ENCODE measurements at regions not wholly inside any gene's neighbourhood (a gene's known extent, or its start where the extent isn't known, plus 50 kb on each side); places are given as distances from the start of the nearest gene placed in this dataset.

DNA sequence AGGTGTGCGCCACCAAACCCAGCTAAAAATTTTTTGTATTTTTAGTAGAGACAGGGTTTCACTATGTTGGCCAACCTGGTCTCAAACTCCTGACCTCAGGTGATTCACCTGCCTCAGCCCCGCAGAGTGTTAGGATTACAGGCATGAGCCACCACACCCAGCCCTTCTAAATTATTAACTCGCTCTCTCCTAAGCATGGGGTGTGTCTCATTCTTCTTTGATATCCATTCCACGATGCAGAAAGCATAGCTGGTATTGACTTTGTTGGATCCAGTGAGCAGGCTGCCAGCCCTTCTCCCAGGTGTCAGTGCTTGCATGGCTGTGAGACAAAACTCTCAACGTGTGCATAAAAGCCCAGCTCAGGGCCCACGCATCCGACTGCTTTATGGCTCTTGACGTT, 254.1 kb upstream of the PFKP start:
- H3K27me3 Mint-ChIP-seq (ENCODE audit: low read depth) = peaks cover 4% of the 10 kb centered on the region; the same call in 1 of the 2 replicates
- POLR2A ChIA-PET = no interaction called here
- no peak overlapping the region for H3K27ac Mint-ChIP-seq
- no peak overlapping the region for H3K4me3 Mint-ChIP-seq
- CTCF ChIA-PET = no interaction called here
- TF ChIP-seq ZNF416 (CRISPR knock-in tag; IDR thresholded peaks at IDR 0.05) (no peak), ZNF121 (CRISPR knock-in tag; IDR thresholded peaks at IDR 0.05) (no peak)
- TF ChIP-seq, protein P1, sequence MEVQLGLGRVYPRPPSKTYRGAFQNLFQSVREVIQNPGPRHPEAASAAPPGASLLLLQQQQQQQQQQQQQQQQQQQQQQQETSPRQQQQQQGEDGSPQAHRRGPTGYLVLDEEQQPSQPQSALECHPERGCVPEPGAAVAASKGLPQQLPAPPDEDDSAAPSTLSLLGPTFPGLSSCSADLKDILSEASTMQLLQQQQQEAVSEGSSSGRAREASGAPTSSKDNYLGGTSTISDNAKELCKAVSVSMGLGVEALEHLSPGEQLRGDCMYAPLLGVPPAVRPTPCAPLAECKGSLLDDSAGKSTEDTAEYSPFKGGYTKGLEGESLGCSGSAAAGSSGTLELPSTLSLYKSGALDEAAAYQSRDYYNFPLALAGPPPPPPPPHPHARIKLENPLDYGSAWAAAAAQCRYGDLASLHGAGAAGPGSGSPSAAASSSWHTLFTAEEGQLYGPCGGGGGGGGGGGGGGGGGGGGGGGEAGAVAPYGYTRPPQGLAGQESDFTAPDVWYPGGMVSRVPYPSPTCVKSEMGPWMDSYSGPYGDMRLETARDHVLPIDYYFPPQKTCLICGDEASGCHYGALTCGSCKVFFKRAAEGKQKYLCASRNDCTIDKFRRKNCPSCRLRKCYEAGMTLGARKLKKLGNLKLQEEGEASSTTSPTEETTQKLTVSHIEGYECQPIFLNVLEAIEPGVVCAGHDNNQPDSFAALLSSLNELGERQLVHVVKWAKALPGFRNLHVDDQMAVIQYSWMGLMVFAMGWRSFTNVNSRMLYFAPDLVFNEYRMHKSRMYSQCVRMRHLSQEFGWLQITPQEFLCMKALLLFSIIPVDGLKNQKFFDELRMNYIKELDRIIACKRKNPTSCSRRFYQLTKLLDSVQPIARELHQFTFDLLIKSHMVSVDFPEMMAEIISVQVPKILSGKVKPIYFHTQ (CRISPR knock-in tag; IDR thresholded peaks at IDR 0.05) = no peak
- peaks cover 11% of the 10 kb centered on the region for H3K4me1 Mint-ChIP-seq
- peaks cover 2% of the 10 kb centered on the region; the same call in 1 of the 2 replicates for H3K36me3 Mint-ChIP-seq
- peaks cover 11% of the 10 kb centered on the region for H3K9me3 Mint-ChIP-seq
- no peak for DNase-seq (ENCODE audit: low spot score)
- ATAC-seq = no peak

DNA sequence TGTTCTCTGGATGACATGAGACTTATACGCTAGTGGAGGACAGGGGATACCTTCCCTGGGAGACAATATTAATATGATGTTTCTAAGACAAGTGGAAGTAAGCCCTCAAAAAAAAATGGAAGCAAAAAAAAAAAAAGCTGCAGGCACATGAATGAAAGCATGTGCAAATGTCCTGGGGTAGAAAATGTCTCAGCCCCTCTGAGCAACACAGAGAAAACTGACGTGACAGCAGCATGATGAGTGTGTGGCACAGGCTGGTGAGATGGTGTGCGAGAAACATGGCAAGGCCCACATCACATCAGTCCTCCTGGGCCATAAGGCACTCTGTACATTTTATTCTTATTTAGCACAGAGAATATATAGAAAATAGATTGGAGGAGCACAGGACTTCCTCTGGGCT, 254.7 kb upstream of the PFKP start:
- DNase-seq (ENCODE audit: low spot score) = no peak
- H3K27me3 Mint-ChIP-seq (ENCODE audit: low read depth) = peaks cover 4% of the 10 kb centered on the region; the same call in 1 of the 2 replicates
- no peak for ATAC-seq
- POLR2A ChIA-PET = interaction anchor here (0.6 kb wide), 1 partner anchor 99 kb away, joined by 3 read pairs; no protein-coding TSS in a partner anchor
- peaks cover 17% of the 10 kb centered on the region for H3K9me3 Mint-ChIP-seq
- TF ChIP-seq ZNF263 (CRISPR knock-in tag; IDR thresholded peaks at IDR 0.05; ENCODE audit: low read depth) = no peak
- no peak for TF ChIP-seq TP53 (CRISPR knock-in tag; IDR thresholded peaks at IDR 0.05)
- TF ChIP-seq MXD4 (CRISPR knock-in tag; IDR thresholded peaks at IDR 0.05; ENCODE audit: borderline replicate concordance) = no peak
- no peak for TF ChIP-seq KAT7 (CRISPR knock-in tag; IDR thresholded peaks at IDR 0.05; ENCODE audit: borderline replicate concordance)
- no peak for TF ChIP-seq SP1 (CRISPR knock-in tag; conservative IDR thresholded peaks at IDR 0.05)
- TF ChIP-seq, protein P2, sequence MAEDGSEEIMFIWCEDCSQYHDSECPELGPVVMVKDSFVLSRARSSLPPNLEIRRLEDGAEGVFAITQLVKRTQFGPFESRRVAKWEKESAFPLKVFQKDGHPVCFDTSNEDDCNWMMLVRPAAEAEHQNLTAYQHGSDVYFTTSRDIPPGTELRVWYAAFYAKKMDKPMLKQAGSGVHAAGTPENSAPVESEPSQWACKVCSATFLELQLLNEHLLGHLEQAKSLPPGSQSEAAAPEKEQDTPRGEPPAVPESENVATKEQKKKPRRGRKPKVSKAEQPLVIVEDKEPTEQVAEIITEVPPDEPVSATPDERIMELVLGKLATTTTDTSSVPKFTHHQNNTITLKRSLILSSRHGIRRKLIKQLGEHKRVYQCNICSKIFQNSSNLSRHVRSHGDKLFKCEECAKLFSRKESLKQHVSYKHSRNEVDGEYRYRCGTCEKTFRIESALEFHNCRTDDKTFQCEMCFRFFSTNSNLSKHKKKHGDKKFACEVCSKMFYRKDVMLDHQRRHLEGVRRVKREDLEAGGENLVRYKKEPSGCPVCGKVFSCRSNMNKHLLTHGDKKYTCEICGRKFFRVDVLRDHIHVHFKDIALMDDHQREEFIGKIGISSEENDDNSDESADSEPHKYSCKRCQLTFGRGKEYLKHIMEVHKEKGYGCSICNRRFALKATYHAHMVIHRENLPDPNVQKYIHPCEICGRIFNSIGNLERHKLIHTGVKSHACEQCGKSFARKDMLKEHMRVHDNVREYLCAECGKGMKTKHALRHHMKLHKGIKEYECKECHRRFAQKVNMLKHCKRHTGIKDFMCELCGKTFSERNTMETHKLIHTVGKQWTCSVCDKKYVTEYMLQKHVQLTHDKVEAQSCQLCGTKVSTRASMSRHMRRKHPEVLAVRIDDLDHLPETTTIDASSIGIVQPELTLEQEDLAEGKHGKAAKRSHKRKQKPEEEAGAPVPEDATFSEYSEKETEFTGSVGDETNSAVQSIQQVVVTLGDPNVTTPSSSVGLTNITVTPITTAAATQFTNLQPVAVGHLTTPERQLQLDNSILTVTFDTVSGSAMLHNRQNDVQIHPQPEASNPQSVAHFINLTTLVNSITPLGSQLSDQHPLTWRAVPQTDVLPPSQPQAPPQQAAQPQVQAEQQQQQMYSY (CRISPR knock-in tag; IDR thresholded peaks at IDR 0.05) = no peak
- TF ChIP-seq, protein P3, sequence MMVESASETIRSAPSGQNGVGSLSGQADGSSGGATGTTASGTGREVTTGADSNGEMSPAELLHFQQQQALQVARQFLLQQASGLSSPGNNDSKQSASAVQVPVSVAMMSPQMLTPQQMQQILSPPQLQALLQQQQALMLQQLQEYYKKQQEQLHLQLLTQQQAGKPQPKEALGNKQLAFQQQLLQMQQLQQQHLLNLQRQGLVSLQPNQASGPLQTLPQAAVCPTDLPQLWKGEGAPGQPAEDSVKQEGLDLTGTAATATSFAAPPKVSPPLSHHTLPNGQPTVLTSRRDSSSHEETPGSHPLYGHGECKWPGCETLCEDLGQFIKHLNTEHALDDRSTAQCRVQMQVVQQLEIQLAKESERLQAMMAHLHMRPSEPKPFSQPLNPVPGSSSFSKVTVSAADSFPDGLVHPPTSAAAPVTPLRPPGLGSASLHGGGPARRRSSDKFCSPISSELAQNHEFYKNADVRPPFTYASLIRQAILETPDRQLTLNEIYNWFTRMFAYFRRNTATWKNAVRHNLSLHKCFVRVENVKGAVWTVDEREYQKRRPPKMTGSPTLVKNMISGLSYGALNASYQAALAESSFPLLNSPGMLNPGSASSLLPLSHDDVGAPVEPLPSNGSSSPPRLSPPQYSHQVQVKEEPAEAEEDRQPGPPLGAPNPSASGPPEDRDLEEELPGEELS (CRISPR knock-in tag; IDR thresholded peaks at IDR 0.05) = no peak
- no peak for TF ChIP-seq CBFB (CRISPR knock-in tag; IDR thresholded peaks at IDR 0.05; ENCODE audit: low read depth)
- TF ChIP-seq, protein P4, sequence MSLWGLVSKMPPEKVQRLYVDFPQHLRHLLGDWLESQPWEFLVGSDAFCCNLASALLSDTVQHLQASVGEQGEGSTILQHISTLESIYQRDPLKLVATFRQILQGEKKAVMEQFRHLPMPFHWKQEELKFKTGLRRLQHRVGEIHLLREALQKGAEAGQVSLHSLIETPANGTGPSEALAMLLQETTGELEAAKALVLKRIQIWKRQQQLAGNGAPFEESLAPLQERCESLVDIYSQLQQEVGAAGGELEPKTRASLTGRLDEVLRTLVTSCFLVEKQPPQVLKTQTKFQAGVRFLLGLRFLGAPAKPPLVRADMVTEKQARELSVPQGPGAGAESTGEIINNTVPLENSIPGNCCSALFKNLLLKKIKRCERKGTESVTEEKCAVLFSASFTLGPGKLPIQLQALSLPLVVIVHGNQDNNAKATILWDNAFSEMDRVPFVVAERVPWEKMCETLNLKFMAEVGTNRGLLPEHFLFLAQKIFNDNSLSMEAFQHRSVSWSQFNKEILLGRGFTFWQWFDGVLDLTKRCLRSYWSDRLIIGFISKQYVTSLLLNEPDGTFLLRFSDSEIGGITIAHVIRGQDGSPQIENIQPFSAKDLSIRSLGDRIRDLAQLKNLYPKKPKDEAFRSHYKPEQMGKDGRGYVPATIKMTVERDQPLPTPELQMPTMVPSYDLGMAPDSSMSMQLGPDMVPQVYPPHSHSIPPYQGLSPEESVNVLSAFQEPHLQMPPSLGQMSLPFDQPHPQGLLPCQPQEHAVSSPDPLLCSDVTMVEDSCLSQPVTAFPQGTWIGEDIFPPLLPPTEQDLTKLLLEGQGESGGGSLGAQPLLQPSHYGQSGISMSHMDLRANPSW (CRISPR knock-in tag; conservative IDR thresholded peaks at IDR 0.05; ENCODE audit: low read depth) = no peak
- TF ChIP-seq ZNF232 (CRISPR knock-in tag; IDR thresholded peaks at IDR 0.05) = no peak
- TF ChIP-seq, protein P5, sequence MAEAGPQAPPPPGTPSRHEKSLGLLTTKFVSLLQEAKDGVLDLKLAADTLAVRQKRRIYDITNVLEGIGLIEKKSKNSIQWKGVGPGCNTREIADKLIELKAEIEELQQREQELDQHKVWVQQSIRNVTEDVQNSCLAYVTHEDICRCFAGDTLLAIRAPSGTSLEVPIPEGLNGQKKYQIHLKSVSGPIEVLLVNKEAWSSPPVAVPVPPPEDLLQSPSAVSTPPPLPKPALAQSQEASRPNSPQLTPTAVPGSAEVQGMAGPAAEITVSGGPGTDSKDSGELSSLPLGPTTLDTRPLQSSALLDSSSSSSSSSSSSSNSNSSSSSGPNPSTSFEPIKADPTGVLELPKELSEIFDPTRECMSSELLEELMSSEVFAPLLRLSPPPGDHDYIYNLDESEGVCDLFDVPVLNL (CRISPR knock-in tag; IDR thresholded peaks at IDR 0.05; ENCODE audit: borderline replicate concordance, low read depth) = no peak
- peaks cover 7% of the 10 kb centered on the region for H3K4me1 Mint-ChIP-seq
- CTCF ChIA-PET = no interaction called here
- no peak overlapping the region for H3K27ac Mint-ChIP-seq
- peaks cover 5% of the 10 kb centered on the region; the same call in 1 of the 2 replicates for H3K36me3 Mint-ChIP-seq
- H3K4me3 Mint-ChIP-seq = no peak overlapping the region
